SJSA1 (cell line): ENCODE measurements at regions not wholly inside any gene's neighbourhood (a gene's known extent, or its start where the extent isn't known, plus 50 kb on each side); places are given as distances from the start of the nearest gene placed in this dataset.
"Not testable (repeated sequence)": the region's sequence is repeated elsewhere in the genome, so short reads cannot be mapped to it uniquely, and the experiment has no call there.

Experiments
- DNase-seq, 2 experiments: peaks; one replicate each; pipeline ENCODE4 v3.0.0-alpha.2; 2015 to 2020; ENCODE audit warnings: low spot score in 2 of 2, low read depth in 1 of 2
- H3K27ac ChIP-seq: fragments of 250-450 bp; sonication (Bioruptor Pico); 2 replicates; pipeline ENCODE4 v1.5.1; 2020; ENCODE audit warnings: mild to moderate bottlenecking, moderate library complexity
- H3K27me3 ChIP-seq: fragments of 250-450 bp; sonication (Bioruptor Pico); replicated peaks from 2 replicates; pipeline ENCODE4 v1.5.1; 2020; ENCODE audit warnings: mild to moderate bottlenecking, moderate library complexity
- H3K36me3 ChIP-seq: fragments of 250-450 bp; sonication (Bioruptor Pico); 2 replicates; pipeline ENCODE4 v1.5.1; 2020; ENCODE audit warnings: mild to moderate bottlenecking
- H3K4me1 ChIP-seq: fragments of 250-450 bp; sonication (Bioruptor Pico); replicated peaks from 2 replicates; pipeline ENCODE4 v1.6.1; 2021; ENCODE audit warnings: mild to moderate bottlenecking
- H3K4me3 ChIP-seq: fragments of 250-450 bp; sonication (Bioruptor Pico); 2 replicates; pipeline ENCODE4 v1.5.1; 2020; ENCODE audit warnings: mild to moderate bottlenecking
- H3K9me3 ChIP-seq: fragments of 250-450 bp; sonication (Bioruptor Pico); replicated peaks from 2 replicates; pipeline ENCODE4 v1.5.1; 2020; ENCODE audit warnings: mild to moderate bottlenecking

GRCh38 chr7:150009620-150010303 is 136.0 kb downstream of the ATP6V0E2 start:
- not testable (repeated sequence) for H3K4me1 ChIP-seq, H3K9me3 ChIP-seq, H3K27ac ChIP-seq, DNase-seq, H3K27me3 ChIP-seq, H3K36me3 ChIP-seq, H3K4me3 ChIP-seq

GRCh38 chr7:150016651-150017189 is 143.0 kb downstream of the ATP6V0E2 start:
- not testable (repeated sequence) for H3K4me1 ChIP-seq, H3K27ac ChIP-seq, H3K4me3 ChIP-seq, H3K27me3 ChIP-seq, H3K9me3 ChIP-seq, DNase-seq, H3K36me3 ChIP-seq

GRCh38 chr7:150020210-150020609 is 146.4 kb downstream of the ATP6V0E2 start:
- not testable (repeated sequence) for H3K4me1 ChIP-seq, DNase-seq, H3K4me3 ChIP-seq, H3K27me3 ChIP-seq, H3K27ac ChIP-seq, H3K36me3 ChIP-seq, H3K9me3 ChIP-seq

- not testable (repeated sequence) for H3K36me3 ChIP-seq, H3K27me3 ChIP-seq, H3K27ac ChIP-seq, H3K4me1 ChIP-seq, H3K4me3 ChIP-seq, H3K9me3 ChIP-seq, DNase-seq
These were observed 151.1 kb downstream of the ATP6V0E2 start for GRCh38 chr7:150024550-150025490.

- H3K36me3 ChIP-seq, DNase-seq, H3K27ac ChIP-seq, H3K4me3 ChIP-seq, H3K4me1 ChIP-seq, H3K9me3 ChIP-seq, H3K27me3 ChIP-seq: not testable (repeated sequence)
These were observed 152.0 kb downstream of the ATP6V0E2 start for GRCh38 chr7:150025802-150026201.

GRCh38 chr7:150028344-150029012 is 154.7 kb downstream of the ATP6V0E2 start:
- not testable (repeated sequence) for H3K27me3 ChIP-seq, H3K9me3 ChIP-seq, H3K4me3 ChIP-seq, H3K27ac ChIP-seq, H3K36me3 ChIP-seq, DNase-seq, H3K4me1 ChIP-seq

GRCh38 chr7:150029013-150029389 is 155.2 kb downstream of the ATP6V0E2 start:
- H3K4me3 ChIP-seq, H3K27me3 ChIP-seq, H3K27ac ChIP-seq, H3K36me3 ChIP-seq, DNase-seq, H3K4me1 ChIP-seq, H3K9me3 ChIP-seq: not testable (repeated sequence)

- H3K4me1 ChIP-seq, DNase-seq, H3K27ac ChIP-seq, H3K9me3 ChIP-seq, H3K4me3 ChIP-seq, H3K36me3 ChIP-seq, H3K27me3 ChIP-seq: not testable (repeated sequence)
These were observed 158.0 kb downstream of the ATP6V0E2 start for GRCh38 chr7:150031733-150032132.

- H3K4me1 ChIP-seq, DNase-seq, H3K27ac ChIP-seq, H3K36me3 ChIP-seq, H3K9me3 ChIP-seq, H3K27me3 ChIP-seq, H3K4me3 ChIP-seq: not testable (repeated sequence)
These were observed 159.9 kb downstream of the ATP6V0E2 start for GRCh38 chr7:150033711-150034110.

- DNase-seq, H3K27ac ChIP-seq, H3K36me3 ChIP-seq: not testable (repeated sequence)
These were observed 162.0 kb downstream of the ATP6V0E2 start for GRCh38 chr7:150035769-150036168.

GRCh38 chr7:150039061-150039460 is 165.3 kb downstream of the ATP6V0E2 start:
- H3K27me3 ChIP-seq, DNase-seq, H3K4me3 ChIP-seq, H3K9me3 ChIP-seq, H3K27ac ChIP-seq, H3K36me3 ChIP-seq, H3K4me1 ChIP-seq: not testable (repeated sequence)

More at GRCh38 chr7:150035769-150036168, 162.0 kb downstream of the ATP6V0E2 start:
- not testable (repeated sequence) for H3K27me3 ChIP-seq, H3K4me3 ChIP-seq, H3K4me1 ChIP-seq, H3K9me3 ChIP-seq

- not testable (repeated sequence) for H3K4me3 ChIP-seq, H3K36me3 ChIP-seq, H3K4me1 ChIP-seq, H3K27ac ChIP-seq, DNase-seq, H3K9me3 ChIP-seq, H3K27me3 ChIP-seq
These were observed 168.5 kb downstream of the ATP6V0E2 start for GRCh38 chr7:150042281-150042680.

GRCh38 chr7:150044771-150045170 is 171.0 kb downstream of the ATP6V0E2 start:
- not testable (repeated sequence) for H3K9me3 ChIP-seq, DNase-seq, H3K27me3 ChIP-seq, H3K4me3 ChIP-seq, H3K36me3 ChIP-seq, H3K27ac ChIP-seq, H3K4me1 ChIP-seq

GRCh38 chr7:150045596-150045995 is 171.8 kb downstream of the ATP6V0E2 start:
- not testable (repeated sequence) for H3K9me3 ChIP-seq, H3K4me3 ChIP-seq, H3K27ac ChIP-seq, H3K4me1 ChIP-seq, H3K36me3 ChIP-seq, DNase-seq, H3K27me3 ChIP-seq
